GM18870 (cell line): ENCODE measurements at regions not wholly inside any gene's neighbourhood (a gene's known extent, or its start where the extent isn't known, plus 50 kb on each side); places are given as distances from the start of the nearest gene placed in this dataset.

ENCODE experiments used
- ATAC-seq: cut with Tn5 transposase; IDR thresholded peaks from one replicate; pipeline ENCODE4 v1.9.1; 2021; ENCODE audit warnings: moderate library complexity; ENCODE audit not compliant: unreplicated experiment

DNA sequence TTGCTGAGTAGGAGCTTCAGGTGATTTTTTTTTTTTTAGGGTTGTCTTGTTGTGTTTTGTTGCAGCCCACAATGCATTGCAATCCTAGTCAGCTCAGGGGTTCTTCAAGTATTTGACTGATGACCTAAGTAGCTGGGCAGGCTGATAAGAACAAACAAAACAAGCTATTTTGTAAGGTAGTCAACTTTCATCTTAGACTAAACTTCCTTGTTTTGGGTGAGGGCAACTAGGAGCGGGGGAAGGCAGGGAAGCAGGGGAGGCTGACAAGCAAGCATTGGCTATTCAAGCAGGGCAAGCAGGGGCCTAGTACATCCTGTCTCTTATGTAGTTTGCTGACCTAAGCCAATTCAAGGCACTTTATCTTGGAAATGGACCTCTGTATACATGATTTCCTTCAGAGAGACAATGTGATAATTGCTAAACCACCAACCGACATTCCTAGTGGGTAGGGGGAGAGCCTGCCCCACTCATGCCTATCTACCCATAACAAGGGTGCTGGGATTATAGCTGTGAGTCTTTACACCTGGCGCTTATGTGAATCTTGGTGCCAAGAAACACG lies 163.3 kb upstream of the PRKCQ start:
- no peak for ATAC-seq

DNA sequence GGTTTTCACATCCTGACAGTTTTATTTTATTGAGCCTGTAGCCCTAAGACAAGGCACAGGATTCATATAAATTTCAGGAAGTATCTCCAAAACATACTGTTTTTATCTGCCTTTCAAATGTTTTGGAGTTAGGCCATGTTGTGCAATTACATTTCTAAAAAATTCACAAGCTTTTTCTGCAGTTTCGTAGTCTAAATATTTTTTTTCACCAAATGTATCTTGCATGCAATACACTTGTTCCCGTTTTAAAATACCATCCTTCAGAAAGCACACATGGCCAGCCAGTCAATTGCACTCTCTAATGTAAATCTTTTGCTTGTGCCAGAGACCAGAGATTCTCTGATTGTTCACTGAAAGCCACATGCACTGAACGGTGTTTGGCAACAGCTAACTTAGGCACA lies 161.5 kb upstream of the PRKCQ start:
- ATAC-seq: no peak

DNA sequence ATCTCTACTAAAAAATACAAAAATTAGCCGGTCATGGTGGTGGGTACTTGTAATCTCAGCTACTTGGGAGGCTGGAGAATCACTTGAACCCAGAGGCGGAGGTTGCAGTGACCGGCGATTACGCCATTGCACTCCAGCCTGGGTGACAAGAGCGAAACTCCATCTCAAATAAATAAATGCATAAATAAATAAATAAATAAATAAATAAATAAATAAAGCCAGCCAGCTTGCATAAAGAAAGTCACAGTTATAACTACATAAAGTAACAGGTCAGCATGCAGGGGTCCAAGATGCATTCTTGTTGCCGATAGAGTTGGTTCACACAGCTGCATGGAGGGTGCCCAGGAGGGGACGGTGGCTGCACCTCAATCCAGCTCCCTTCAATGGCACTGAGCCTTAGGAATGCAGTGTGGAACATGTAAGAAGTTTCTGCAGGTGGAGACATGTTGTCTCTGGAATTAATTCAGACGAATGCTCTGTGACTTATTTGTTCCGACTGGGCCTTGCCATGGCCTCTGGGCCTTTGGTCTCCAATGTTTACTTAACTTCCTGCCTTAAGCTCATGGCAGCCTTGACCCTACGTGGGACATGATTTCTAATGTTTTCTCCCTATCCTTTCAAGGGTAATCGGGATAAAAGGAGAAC lies 159.6 kb upstream of the PRKCQ start:
- no peak for ATAC-seq

DNA sequence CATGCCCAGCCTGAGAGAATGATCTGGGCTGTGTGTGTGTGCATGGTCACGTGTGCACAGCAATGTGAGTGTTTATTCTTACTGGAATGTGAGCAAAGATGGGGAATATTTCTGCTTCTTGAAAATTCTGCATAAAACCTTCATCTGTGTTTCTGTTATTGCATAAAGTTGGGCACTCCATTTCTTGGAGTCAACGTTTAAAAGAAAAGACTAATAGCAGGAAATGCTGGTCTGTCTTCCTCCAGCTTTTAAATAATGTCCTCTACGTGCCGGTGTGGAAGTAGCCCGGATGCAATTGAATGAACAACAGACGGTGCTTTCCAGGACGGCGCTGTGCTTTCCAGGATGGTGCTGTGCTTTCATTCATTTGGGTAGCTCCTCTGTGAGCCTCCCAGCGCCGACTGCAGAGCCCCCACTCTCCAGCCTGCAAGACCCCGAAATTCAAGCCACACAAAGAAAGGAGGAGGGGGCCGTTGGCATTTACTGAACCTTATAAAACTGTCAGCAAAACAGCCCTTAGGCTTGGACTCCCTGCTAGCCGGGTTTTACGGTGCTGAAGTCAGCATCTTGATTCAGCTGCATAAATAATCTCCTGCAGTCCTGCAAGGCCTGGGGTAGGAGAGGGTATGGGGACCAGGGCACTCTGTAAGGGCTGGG lies 158.2 kb upstream of the PRKCQ start:
- ATAC-seq: no peak

DNA sequence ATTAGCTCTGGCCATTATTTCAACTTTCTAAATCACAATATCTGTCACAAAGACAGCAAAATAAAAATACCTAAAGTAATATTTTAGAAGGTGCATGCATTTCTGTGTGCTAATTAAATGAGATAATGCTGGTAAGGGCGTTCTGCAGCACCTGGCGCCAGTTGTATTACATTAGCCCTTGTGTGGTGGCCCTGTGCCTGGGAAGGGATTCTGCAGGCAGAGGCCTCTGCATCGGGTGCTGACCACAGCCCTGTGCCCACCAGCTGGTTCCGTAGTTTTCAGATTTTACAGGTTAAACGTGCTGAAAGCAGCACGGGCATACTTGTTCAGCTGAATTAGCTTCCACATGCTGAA lies 157.7 kb upstream of the PRKCQ start:
- ATAC-seq: no peak

DNA sequence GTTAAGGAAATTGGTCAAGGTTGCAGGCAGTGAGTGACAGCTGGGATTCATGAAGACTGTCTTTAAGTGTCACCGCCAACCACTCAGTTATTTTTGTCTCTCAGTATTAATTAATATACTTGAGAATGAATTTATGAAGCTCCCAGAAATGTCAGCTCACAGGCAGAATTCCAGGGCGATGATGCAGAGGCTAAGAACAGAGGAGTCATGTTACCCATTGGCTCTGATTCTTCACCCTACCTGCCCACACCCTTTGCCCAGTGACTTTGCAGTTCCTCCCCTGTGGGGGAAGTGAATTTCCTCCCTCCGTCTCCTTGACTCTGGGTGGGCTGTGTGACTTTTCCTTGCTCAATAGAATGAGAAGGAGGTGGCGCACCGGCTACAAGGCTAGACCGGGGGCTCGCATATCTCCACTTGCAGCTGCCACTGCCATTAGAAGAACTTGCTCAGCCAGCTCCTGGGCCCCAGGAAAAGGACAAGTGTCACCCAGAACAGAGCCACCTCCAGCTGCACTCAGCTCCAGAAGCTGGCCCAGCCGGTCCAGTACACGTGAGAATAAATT lies 157.1 kb upstream of the PRKCQ start:
- ATAC-seq: no peak

DNA sequence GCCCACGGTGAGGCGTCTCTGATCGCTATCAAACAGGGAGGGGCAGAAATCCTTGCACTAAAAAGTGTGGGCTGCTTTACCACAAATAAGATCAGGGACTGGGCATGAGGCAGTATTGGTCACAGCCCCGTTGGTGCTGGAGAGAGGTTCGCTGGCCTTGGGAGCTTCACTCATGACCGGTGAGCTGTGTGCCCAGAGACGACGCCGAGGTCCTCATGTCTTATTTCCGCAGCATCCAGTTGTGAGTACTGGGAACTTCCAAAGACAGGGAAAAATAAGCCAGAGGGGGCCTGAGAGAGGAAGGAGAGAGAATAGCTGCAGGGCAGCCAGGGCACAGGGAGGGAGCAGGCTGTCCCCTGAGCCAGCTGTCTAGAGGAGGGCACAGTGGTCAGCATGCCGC lies 154.2 kb upstream of the PRKCQ start:
- no peak for ATAC-seq

DNA sequence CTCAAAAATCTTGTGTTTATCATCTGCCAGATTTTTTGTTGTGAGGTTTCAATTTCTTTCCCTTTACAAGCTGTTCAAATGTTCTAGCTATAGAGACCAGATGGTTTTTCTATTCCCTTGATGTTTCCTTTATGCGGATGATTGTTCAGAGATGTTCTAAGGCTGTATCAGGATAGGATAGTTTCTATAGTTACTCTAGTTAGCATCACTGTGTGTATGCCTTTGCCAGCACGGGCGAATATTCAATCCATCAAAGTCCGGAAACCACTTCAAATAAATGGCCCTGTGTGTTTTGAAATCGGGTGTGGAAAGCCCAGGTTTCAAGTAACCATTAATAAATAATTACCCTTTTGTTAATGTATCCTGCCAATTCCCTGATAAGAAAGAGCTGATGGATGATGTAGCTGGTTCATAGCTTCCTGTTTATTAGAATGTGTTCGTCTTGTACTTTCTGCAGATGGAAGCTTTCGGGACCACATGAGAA lies 149.8 kb upstream of the PRKCQ start:
- ATAC-seq: no peak

DNA sequence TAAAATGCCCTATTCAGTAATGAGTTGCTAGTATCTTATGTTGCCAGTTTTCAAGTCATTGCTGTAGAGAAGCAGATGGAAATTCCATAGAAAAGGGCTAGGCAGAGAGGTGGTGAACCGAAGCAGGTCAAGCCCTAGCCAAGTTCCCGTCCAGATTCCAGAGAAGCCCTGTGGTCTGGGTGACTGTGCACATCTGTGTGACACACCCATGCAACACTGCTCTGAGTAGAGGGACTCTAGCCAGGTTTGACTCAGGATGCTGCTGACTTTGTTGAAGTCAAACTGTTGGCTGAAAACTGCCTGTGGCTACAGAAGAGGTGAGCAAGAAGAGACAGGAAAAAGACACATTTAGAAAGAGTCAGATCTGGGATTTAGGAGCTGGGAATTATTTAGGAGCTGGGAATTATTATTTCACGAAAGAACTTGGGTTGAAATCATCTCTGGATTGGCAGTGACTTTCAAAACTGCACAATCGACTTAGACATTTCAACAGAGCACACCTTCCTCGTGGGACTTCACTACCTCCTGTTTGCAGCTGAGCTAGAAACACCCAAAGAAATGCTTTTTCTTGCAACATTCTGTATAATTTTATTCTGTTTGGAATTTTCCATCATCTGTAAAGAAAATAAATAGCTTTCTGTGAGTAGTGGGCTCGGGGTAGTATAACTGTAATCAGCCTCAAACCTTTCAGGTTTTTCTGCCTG lies 149.1 kb upstream of the PRKCQ start:
- ATAC-seq: no peak

DNA sequence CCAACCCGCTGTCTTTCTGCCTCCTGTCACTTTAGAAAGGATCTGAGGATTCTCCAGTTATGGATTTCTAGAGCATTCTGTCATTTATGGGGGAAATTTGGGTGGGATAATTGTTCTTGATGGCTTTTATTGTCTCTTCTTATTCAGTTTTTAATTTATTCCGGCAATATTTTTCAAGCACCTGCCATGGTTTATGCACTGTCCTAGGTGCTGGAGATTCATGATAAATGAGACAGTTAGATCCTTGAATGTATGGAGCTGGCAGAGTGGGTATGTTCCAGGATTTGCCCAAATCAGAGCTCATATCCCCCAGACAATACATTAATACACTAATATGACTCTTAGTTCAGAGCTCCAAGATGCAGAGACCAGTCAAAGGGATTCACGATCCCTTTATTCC lies 146.8 kb upstream of the PRKCQ start:
- ATAC-seq: no peak

DNA sequence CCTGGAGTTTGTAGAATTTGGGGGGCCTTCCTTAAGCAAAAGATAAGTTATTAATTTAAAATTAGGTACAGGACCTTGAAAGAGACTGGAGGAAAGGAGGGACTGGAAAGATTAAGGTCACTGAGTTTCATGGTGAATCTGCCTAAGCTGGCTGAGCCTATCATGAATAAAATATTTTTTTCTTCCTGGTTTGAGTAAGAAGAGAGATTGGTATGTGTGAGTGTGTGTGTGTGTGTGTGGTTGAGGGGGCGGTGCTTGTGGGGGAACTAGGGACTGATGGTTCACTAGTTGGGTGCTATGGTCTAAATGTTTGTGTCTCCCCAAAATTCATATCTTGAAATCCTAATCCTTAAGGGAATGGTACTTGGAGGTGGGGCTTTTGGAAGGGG lies 142.5 kb upstream of the PRKCQ start:
- no peak for ATAC-seq

DNA sequence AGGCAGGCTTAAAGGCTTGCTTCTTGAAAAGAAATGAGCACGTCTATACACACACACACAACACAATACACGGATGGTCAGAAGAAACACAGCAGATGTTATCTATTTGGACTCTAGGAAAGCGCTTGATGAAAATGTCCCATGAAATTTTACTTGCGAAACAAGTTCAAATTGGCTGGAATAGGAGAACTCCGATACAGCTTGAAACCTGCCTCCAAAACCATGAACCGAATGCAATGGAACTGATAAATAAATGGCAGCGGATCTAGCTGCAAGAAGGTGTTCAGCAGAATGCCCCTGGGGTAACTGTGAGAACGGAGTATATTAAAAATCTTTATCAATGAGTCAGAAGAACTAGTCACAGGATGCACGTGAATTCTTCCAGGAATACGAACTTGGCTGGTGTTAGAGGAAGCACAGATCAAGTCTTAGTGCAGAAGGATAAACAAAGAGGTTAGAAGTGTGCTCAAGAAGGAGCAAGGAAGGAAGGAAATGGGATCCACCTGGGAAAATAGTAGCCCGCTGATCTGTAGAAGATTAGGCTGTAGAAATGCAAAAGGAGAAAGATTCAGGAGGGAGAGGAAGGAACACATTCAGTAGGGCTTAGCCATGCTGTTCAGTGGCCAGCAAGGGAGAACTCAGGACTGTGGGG lies 142.0 kb upstream of the PRKCQ start:
- ATAC-seq: no peak

DNA sequence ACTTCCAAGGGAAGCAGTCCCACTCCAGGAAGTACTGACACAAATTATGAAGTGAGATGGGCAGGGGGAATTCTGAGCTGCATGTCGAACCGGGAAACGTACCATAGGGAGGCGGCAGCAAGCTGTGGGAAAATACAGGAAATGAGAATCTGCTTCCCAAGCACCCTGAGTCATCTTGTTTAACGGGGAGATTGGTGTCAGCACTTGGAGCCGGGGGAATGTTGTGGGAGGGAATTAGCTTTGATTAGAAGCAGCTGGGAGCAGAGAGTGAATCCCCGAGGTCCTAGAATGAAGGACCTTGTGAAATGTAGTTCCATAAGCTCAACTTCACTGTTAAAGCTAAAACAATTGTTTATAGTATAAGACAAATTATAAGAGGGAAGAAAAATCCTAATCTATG lies 141.4 kb upstream of the PRKCQ start:
- no peak for ATAC-seq

DNA sequence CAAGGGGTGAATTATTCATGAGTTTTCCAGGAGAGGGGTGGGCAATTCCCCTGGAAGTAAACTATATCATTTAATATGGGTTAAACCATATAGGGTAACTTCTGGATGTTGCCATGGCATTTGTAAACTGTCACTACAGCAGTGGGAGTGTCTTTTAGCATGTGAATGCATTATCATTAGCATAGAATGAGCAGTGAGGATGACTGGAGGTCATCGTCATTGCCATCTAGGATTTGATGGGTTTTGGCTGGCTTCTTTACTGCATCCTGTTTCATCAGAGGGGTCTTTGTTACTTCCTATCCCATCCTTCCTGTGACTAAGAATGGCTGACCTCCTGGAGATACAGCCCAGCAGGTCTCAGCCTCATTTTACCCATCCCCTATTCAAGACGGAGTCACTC lies 139.5 kb upstream of the PRKCQ start:
- ATAC-seq: no peak

DNA sequence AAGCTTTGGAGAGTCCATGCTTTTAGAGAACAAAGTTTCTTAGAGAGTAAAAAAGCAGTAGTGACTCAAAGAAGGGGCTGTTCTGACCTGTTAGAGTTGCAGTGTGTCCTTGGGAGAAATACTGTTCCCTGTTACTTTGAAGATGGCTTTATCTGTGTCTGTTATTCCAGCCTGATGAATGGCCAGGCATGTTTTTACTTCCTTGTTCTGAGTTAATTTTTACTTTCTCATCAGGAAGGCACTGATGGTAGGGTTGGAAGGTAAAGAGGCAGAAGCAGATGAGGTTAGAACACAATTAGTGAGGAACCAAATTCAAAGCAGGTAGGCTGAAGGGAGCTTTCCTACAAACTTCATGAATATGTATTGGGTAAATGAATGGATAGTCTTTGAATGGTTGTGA lies 138.5 kb upstream of the PRKCQ start:
- ATAC-seq: no peak

DNA sequence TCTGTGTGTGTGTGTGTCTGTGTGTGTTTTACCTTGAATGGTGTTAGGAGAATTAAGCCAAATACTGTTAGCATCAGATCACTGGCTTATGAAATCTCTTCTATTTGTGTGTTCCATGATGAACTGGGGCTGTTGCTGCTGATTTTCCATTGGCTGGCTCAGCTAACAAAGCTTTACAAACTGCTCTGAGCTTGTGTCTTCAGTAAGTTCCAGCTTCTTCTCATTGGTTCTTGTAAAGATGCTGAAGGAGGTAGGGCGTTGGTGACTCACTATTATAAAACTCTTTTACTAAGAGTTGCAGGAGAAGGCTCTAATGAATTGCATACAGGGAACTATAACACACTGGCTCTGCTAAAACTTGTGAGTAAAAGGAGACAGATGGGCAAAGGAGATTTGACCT lies 136.4 kb upstream of the PRKCQ start:
- ATAC-seq: no peak

DNA sequence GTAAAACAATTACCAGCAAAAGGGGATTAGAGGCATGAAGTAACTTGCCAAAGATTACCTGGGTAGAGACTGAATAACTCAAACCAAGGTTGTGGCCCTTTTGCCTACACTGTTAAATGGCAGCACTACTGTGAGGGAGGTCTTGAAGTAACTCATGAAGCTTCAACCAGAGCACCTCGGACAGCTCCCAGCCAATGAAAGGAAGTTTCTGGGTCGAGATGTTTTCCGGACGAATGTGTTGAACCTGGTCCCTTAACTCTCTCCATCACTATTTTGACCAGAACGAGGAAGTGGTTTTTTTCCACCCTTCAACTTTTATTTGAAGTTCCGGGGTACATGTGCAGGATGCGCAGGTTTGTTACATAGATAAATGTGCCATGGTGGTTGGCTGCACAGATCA lies 133.6 kb upstream of the PRKCQ start:
- ATAC-seq: no peak

DNA sequence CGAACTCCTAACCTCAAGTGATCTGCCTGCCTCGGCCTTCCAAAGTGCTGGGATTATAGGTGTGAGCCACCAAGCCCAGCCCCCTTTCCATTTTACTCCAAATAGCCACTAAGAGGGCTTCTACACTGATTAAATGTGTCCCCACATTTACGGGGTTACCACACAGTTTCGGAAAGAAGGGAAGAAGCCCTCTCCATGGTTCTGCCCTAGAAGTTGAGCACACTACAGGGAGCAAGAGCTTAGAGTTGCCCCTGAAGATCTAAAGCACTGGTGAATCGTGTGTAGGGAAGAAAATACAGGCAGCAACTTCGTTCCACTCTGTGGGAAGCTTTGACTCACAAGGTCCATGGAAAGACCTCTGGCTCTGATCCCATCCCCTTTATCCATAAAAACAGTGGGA lies 133.0 kb upstream of the PRKCQ start:
- no peak for ATAC-seq

DNA sequence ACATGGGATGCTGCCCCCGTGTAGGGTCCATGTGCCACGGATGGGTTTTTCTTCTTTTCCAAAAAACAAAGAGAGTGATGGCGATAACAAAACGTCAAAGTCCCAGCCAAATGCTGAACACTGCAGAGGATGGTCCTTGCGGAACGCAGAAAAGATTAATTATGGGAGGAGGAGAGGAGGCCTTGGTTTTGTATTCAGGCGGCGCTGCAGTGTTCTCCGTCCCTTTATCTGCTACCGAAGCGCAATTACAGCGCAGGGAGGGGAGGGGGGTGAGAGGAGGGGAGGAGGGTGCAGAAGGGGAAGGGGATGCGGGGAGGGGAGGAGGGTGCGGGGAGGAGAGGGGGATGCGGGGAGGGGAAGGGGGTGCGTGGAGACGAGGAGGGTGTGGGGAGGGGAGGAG lies 131.8 kb upstream of the PRKCQ start:
- no peak for ATAC-seq

DNA sequence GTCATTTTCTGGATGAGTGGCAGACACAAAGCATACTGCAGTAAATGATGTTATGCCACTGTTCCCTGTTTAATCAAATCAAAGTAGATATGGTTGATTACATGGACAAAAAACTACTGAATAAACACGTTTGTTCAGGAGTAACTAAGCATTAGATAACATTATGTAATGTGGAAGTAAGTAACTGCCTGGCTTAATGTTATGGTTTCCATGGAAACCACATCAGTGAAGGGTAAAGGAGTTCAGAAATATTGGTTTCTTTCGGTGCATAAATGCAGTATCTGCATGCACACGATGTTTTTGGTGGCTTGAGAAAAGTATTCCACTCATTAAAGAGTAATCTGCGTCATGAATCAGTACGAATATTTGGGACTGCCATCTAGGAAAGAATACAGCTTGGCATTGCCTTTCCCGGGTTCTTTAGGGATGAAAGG lies 131.3 kb upstream of the PRKCQ start:
- ATAC-seq: no peak

DNA sequence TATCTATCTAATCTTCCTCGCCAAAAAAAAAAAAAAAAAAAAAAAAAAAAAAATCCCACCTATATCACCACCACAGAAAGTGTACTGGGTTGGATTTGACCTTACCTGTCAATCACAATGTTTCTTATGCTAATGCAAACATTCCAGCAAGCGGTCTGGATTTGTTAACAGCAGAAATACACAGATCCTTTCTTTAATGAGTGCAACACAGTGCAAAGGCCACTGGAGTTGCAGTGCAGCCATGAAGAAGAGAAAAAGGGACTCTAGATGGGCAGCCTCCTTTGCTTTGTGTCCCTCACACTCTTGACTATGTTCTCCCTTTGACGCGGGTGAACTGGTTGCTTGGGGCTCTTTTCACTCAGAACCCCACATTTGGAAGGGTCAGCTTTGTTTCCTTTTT lies 127.3 kb upstream of the PRKCQ start:
- ATAC-seq: no peak
